CD8-positive, alpha-beta memory T cell (primary cell): ENCODE measurements at regions not wholly inside any gene's neighbourhood (a gene's known extent, or its start where the extent isn't known, plus 50 kb on each side); places are given as distances from the start of the nearest gene placed in this dataset.

Experiments used
- CTCF ChIA-PET: fragments of 350-600 bp; sonication (Branson Sonifier 250); formaldehyde crosslinking; loops from one replicate; lab custom pipeline; 2021; ENCODE audit warnings: antibody characterized with exemption; lab: Charles Lee
- POLR2A ChIA-PET: fragments of 350-600 bp; sonication (Branson Sonifier 250); formaldehyde crosslinking; loops from one replicate; lab custom pipeline; 2021; ENCODE audit warnings: antibody characterized with exemption; lab: Charles Lee
- DNase-seq, 5 donors: peaks; one replicate each; pipeline versions ENCODE4 v3.0.0 to v3.0.0-alpha.2; 2020 to 2022; ENCODE audit warnings: mixed read lengths in 1 of 5
- H3K27ac ChIP-seq: one replicate; pipeline ENCODE4 v1.7.0; 2013; ENCODE audit warnings: low read depth, mild to moderate bottlenecking, low read length, moderate library complexity
- H3K27me3 ChIP-seq: 2 replicates; pipeline ENCODE4 v1.7.0; 2013; ENCODE audit warnings: low read length, mild to moderate bottlenecking; ENCODE audit not compliant: insufficient read depth, poor library complexity, severe bottlenecking
- H3K36me3 ChIP-seq: 2 replicates; pipeline ENCODE4 v1.7.0; 2013; ENCODE audit warnings: mild to moderate bottlenecking, low read length, moderate library complexity; ENCODE audit not compliant: insufficient read depth
- H3K4me1 ChIP-seq: 2 replicates; pipeline ENCODE4 v1.7.0; 2013; ENCODE audit warnings: mild to moderate bottlenecking, low read length, moderate library complexity; ENCODE audit not compliant: insufficient read depth
- H3K4me3 ChIP-seq: 2 replicates; pipeline ENCODE4 v1.7.0; 2013; ENCODE audit warnings: mild to moderate bottlenecking, low read length
- H3K9me3 ChIP-seq: 2 replicates; pipeline ENCODE4 v1.7.0; 2013; ENCODE audit warnings: mild to moderate bottlenecking, low read length
- H3K27ac Mint-ChIP-seq, 8 donors: one replicate each; pipeline ENCODE4 v1.8.0; 2020 to 2021; ENCODE audit warnings: mixed read lengths in 8 of 8, mild to moderate bottlenecking in 6 of 8, inconsistent platforms in 3 of 8, moderate library complexity in 3 of 8
- H3K27me3 Mint-ChIP-seq, 2 donors: one replicate each; pipeline ENCODE4 v1.8.0; 2020 to 2021; ENCODE audit warnings: mixed read lengths in 2 of 2, mild to moderate bottlenecking in 1 of 2, moderate library complexity in 1 of 2
- H3K36me3 Mint-ChIP-seq, 3 donors: one replicate each; pipeline ENCODE4 v1.8.0; 2020 to 2021; ENCODE audit warnings: mixed read lengths in 3 of 3, inconsistent platforms in 1 of 3, mild to moderate bottlenecking in 1 of 3
- H3K4me1 Mint-ChIP-seq, 3 donors: one replicate each; pipeline ENCODE4 v1.8.0; 2020 to 2021; ENCODE audit warnings: mixed read lengths in 3 of 3, inconsistent platforms in 1 of 3, mild to moderate bottlenecking in 1 of 3
- H3K4me3 Mint-ChIP-seq, 7 donors: one replicate each; pipeline ENCODE4 v1.8.0; 2020 to 2021; ENCODE audit warnings: mixed read lengths in 7 of 7, mild to moderate bottlenecking in 6 of 7, moderate library complexity in 4 of 7, inconsistent platforms in 2 of 7
- H3K9me3 Mint-ChIP-seq, 5 donors: one replicate each; pipeline ENCODE4 v1.8.0; 2020 to 2022; ENCODE audit warnings: mixed read lengths in 5 of 5, mild to moderate bottlenecking in 3 of 5, moderate library complexity in 2 of 5, inconsistent platforms in 1 of 5

DNA sequence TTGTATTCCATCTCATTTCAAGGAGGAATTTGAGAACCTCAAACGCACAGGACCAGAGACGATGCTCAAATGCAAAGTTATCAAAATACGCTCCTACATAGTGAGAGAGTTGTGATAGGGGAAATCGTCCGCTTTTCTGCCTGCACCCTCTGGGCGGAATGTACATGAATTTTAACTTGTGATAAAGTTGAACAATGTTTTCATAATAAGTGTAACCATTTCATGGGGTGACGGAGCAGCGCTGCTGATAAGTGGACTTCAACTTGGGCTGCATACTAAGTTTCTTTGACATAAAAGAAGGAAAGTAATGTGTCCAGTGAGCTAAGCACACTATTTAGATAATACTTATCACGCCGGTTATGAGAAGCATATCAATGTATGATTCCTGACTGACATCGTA is 497.5 kb upstream of the MGMT start:
- H3K4me1 Mint-ChIP-seq = no peaks in the 10 kb centered on the region
- H3K9me3 ChIP-seq = no peaks in the 10 kb centered on the region
- POLR2A ChIA-PET = no interaction called here

DNA sequence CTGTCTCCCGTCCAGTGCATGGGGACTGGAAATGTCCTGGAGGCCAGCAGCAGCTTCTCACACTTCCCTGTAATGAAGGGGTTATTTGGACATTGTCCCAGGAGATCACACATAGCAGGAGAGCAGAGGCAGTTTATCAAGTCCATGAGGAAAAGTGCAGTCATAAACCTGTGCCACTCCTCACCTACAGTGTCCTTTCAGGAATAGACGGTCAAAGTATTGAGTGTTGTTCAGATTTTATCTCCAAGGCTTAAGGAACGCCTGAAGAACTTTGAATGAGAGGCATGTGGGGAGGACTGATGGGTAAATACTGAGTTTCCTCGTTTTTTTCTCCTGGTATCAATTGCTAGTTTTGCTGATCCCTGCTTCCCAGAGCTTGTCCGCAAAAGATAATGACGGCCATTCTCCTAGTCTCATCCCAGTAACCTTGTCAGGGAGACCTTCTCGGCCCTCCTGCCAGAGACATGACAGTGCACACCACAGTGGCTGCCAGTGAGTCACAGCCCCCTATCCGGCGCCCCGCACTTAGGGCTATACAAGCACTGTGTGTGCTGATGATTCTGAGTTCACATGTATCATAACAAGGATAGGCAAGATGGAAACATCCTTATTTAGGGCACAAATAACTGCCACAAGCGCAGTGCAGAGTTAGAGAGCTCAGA is 495.5 kb upstream of the MGMT start:
- Mint-ChIP-seq H3K27me3 (no peaks in the 10 kb centered on the region), H3K9me3 (peaks cover 0 to 2% (median 0%) of the 10 kb centered on the region in 5 donors), H3K36me3 (no peaks in the 10 kb centered on the region), H3K4me3 (no peak overlapping the region), H3K27ac (no peak overlapping the region), H3K4me1 (no peaks in the 10 kb centered on the region)
- no peak overlapping the region for H3K4me3 ChIP-seq
- no peak overlapping the region for H3K27ac ChIP-seq
- ChIA-PET CTCF (no interaction called here), POLR2A (no interaction called here)
- H3K4me1 ChIP-seq = no peaks in the 10 kb centered on the region
- DNase-seq = no peak
- no peaks in the 10 kb centered on the region for H3K9me3 ChIP-seq
- no peaks in the 10 kb centered on the region for H3K27me3 ChIP-seq
- H3K36me3 ChIP-seq = no peaks in the 10 kb centered on the region

More for the DNA sequence above, 497.5 kb upstream of the MGMT start:
- no peaks in the 10 kb centered on the region for H3K4me1 ChIP-seq
- CTCF ChIA-PET = interaction anchor here (1.5 kb wide), 1 partner anchor 10 kb away, joined by 3 read pairs; no protein-coding TSS in a partner anchor
- DNase-seq = no peak
- Mint-ChIP-seq H3K27me3 (no peaks in the 10 kb centered on the region), H3K27ac (no peak overlapping the region), H3K4me3 (no peak overlapping the region), H3K36me3 (no peaks in the 10 kb centered on the region), H3K9me3 (peaks cover 0 to 2% (median 0%) of the 10 kb centered on the region in 5 donors)
- no peaks in the 10 kb centered on the region for H3K27me3 ChIP-seq
- H3K4me3 ChIP-seq = no peak overlapping the region
- no peaks in the 10 kb centered on the region for H3K36me3 ChIP-seq
- H3K27ac ChIP-seq = no peak overlapping the region

DNA sequence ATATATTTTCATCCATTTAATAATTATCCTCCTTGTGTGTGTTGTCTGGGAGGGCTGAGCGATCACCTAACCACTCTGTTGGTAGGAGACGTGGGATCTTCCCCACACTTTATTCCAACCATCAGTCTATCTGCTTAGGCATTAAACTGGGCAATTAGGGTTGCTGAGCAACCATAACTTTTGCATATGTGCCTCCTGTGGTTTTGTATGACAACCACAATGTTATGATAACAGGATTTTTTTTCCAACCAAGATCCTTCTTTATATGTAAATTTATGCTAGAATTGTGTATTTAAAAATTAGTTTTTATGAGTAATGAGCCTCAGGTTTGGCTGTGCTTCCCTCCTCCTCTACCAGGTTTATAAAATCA is 495.0 kb upstream of the MGMT start:
- DNase-seq = no peak
- no peaks in the 10 kb centered on the region for H3K4me1 Mint-ChIP-seq
- no peak overlapping the region for H3K4me3 Mint-ChIP-seq
- peaks cover 0 to 2% (median 0%) of the 10 kb centered on the region in 5 donors for H3K9me3 Mint-ChIP-seq
- Histone ChIP-seq H3K27me3 (no peaks in the 10 kb centered on the region), H3K4me3 (no peak overlapping the region), H3K4me1 (no peaks in the 10 kb centered on the region), H3K36me3 (no peaks in the 10 kb centered on the region), H3K27ac (no peak overlapping the region), H3K9me3 (no peaks in the 10 kb centered on the region)
- no peaks in the 10 kb centered on the region for H3K27me3 Mint-ChIP-seq
- CTCF ChIA-PET = no interaction called here
- H3K27ac Mint-ChIP-seq = no peak overlapping the region
- POLR2A ChIA-PET = no interaction called here
- no peaks in the 10 kb centered on the region for H3K36me3 Mint-ChIP-seq

DNA sequence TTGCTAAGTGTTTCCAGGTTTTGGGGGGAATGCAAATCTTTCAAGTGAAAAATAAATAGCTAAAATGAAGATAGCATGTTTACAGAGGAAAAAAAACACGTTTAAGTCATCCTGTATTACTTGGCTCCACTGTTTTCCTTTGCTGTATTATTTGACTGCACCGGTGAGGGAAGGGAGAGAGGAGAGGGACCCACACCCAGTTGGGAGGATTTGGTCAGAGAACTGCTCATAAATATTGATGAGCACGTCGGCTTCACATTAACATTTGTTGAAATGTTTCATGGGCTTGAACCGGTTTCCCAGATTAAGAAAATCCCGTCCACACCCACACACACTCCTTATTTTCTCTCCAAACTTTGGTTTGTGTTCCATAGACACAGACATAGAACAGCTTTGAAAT is 493.8 kb upstream of the MGMT start:
- CTCF ChIA-PET = no interaction called here
- H3K4me1 ChIP-seq = no peaks in the 10 kb centered on the region
- no peak overlapping the region for H3K27ac Mint-ChIP-seq
- H3K36me3 ChIP-seq = no peaks in the 10 kb centered on the region
- peaks cover 0 to 1% (median 0%) of the 10 kb centered on the region in 5 donors for H3K9me3 Mint-ChIP-seq
- H3K9me3 ChIP-seq = no peaks in the 10 kb centered on the region
- no peaks in the 10 kb centered on the region for H3K27me3 ChIP-seq
- peaks cover 0 to 4% of the 10 kb centered on the region in 2 donors for H3K27me3 Mint-ChIP-seq
- no peaks in the 10 kb centered on the region for H3K4me1 Mint-ChIP-seq
- DNase-seq = no peak
- H3K27ac ChIP-seq = no peak overlapping the region
- H3K4me3 Mint-ChIP-seq = no peak overlapping the region
- no peaks in the 10 kb centered on the region for H3K36me3 Mint-ChIP-seq
- H3K4me3 ChIP-seq = no peak overlapping the region
- POLR2A ChIA-PET = no interaction called here

DNA sequence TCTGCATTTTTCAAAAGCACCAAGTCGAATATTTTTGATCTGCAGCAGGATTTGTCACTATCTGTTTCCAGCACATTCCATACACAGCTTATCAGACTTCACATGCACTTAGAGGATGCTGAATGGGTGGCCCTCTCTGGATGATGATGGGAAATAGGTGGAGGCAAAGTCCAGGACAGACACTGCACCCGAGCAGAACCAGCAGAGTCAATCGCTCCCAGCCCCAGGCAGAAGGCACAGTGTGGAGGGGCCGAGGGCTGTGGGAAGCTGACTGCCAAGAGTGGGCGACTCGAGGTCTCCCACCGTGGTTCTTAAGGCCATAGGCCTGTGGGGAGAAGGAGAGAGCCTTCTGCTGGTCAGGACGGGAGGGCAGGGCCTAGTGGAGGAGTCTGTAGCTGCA is 490.2 kb upstream of the MGMT start:
- Histone ChIP-seq H3K27me3 (no peaks in the 10 kb centered on the region), H3K36me3 (no peaks in the 10 kb centered on the region), H3K4me3 (no peak overlapping the region), H3K9me3 (no peaks in the 10 kb centered on the region), H3K4me1 (no peaks in the 10 kb centered on the region), H3K27ac (no peak overlapping the region)
- H3K4me3 Mint-ChIP-seq = no peak overlapping the region
- no peaks in the 10 kb centered on the region for H3K4me1 Mint-ChIP-seq
- H3K36me3 Mint-ChIP-seq = no peaks in the 10 kb centered on the region
- H3K27me3 Mint-ChIP-seq = peaks cover 0 to 4% of the 10 kb centered on the region in 2 donors
- no peak for DNase-seq
- ChIA-PET POLR2A (no interaction called here), CTCF (no interaction called here)
- no peak overlapping the region for H3K27ac Mint-ChIP-seq
- H3K9me3 Mint-ChIP-seq = no peaks in the 10 kb centered on the region

DNA sequence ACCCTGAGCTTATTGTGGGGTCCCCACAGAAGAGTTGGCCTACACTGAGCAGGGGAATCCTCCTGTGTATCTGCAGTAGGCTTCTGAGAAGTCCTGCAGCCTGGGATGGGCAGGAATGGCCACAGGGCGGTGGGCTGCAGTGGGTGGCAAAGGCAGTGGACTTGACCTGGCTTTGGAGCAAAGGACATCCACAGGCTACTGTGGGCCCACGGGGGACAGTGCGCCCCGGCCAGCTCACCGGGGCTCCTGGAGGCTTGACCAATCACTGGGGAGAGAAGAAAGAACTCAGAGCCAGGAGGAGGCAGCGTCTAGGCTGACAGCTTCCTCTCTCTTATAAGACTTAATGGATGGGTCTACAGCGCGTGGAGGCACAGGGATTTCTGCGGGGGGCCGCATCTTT is 488.8 kb upstream of the MGMT start:
- no peaks in the 10 kb centered on the region for H3K4me1 Mint-ChIP-seq
- H3K36me3 ChIP-seq = no peaks in the 10 kb centered on the region
- no peaks in the 10 kb centered on the region for H3K4me1 ChIP-seq
- CTCF ChIA-PET = no interaction called here
- no peak for DNase-seq
- H3K27me3 Mint-ChIP-seq = peaks cover 0 to 4% of the 10 kb centered on the region in 2 donors
- H3K4me3 Mint-ChIP-seq = no peak overlapping the region
- H3K27ac Mint-ChIP-seq = no peak overlapping the region
- no peak overlapping the region for H3K27ac ChIP-seq
- no peaks in the 10 kb centered on the region for H3K9me3 ChIP-seq
- H3K27me3 ChIP-seq = no peaks in the 10 kb centered on the region
- no peak overlapping the region for H3K4me3 ChIP-seq
- no peaks in the 10 kb centered on the region for H3K9me3 Mint-ChIP-seq
- no peaks in the 10 kb centered on the region for H3K36me3 Mint-ChIP-seq
- POLR2A ChIA-PET = no interaction called here

DNA sequence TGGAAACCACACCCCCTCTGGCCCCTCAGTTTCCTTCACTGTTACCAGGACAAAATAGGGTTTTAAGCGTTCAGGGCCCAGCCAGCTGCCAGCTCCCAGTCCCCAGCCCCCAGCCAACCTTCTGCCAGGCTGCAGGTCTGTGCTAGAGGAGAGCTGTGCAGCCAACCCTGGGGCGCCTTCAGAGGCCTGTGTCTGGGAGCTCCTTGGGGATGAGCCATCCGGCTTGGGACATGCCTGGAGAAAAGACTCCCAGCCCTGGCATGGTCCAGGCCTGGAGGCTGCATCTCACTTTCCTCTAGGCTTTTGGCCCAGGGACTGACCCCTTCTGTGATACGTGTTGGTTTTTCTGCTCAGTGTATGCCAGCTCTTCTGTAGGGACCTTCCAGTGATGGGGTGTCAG is 487.6 kb upstream of the MGMT start:
- H3K27ac ChIP-seq = no peak overlapping the region
- DNase-seq = no peak
- no peaks in the 10 kb centered on the region for H3K36me3 ChIP-seq
- H3K27ac Mint-ChIP-seq = no peak overlapping the region
- no peak overlapping the region for H3K4me3 Mint-ChIP-seq
- no peaks in the 10 kb centered on the region for H3K27me3 ChIP-seq
- no peaks in the 10 kb centered on the region for H3K36me3 Mint-ChIP-seq
- H3K4me1 Mint-ChIP-seq = no peaks in the 10 kb centered on the region
- peaks cover 0 to 4% of the 10 kb centered on the region in 2 donors for H3K27me3 Mint-ChIP-seq
- POLR2A ChIA-PET = no interaction called here
- CTCF ChIA-PET = no interaction called here
- no peaks in the 10 kb centered on the region for H3K9me3 ChIP-seq
- no peak overlapping the region for H3K4me3 ChIP-seq
- no peaks in the 10 kb centered on the region for H3K9me3 Mint-ChIP-seq
- no peaks in the 10 kb centered on the region for H3K4me1 ChIP-seq

DNA sequence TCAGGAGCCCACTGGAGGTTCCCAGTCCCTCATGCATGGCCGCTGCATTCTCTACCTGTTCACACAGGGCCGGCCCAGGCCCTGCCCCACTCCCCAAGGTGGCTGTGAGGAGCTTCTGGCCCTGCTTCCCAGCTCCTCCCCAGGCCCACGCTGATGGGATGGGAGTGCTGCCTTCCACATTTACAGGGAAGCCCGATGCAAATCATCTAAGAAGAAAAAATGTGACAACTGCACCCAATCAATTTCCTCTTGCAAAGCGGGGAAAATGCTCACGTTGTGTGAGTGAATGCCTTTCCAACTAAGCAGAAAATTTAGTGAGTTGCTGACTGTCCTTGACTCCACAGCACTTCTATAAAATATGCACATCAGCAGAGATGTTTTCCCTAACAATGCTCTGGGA is 485.8 kb upstream of the MGMT start:
- Histone ChIP-seq H3K4me3 (no peak overlapping the region), H3K36me3 (no peaks in the 10 kb centered on the region), H3K27ac (no peak overlapping the region), H3K9me3 (no peaks in the 10 kb centered on the region), H3K4me1 (no peaks in the 10 kb centered on the region), H3K27me3 (no peaks in the 10 kb centered on the region)
- Mint-ChIP-seq H3K4me3 (no peak overlapping the region), H3K9me3 (no peaks in the 10 kb centered on the region), H3K36me3 (no peaks in the 10 kb centered on the region), H3K4me1 (no peaks in the 10 kb centered on the region), H3K27ac (no peak overlapping the region), H3K27me3 (peaks cover 0 to 4% of the 10 kb centered on the region in 2 donors)
- POLR2A ChIA-PET = no interaction called here
- CTCF ChIA-PET = no interaction called here
- no peak for DNase-seq
